Fibroblast of skin of abdomen (primary cell): ENCODE measurements at regions not wholly inside any gene's neighbourhood (a gene's known extent, or its start where the extent isn't known, plus 50 kb on each side); places are given as distances from the start of the nearest gene placed in this dataset.
"Not testable (repeated sequence)": the region's sequence is repeated elsewhere in the genome, so short reads cannot be mapped to it uniquely, and the experiment has no call there.

Experiments
- DNase-seq: peaks from one replicate; pipeline ENCODE4 v3.0.0-alpha.2; 2013

DNA sequence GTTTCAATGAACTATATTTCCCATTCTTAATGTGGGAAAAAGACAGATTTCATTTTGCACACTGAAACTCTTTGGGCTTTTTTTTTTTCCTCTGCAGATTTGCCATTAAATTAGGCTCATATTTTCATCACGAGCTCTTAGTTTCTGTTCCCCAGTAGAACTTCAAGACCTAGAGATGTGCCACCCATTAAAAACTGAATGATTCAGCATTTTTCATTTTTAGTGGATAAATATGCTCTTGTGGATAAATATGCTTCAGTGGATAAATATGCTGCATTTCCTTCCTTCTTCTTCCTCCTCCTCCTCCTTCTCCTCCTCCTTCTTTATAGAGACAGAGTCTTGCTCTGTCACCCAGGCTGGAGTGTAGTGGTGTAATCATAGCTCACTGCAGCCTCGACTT, 322.4 kb upstream of the PRKX start:
- no peak for DNase-seq

- no peak for DNase-seq
Measured at GRCh38 chrX:4028151-4028550, 314.7 kb upstream of the PRKX start.

GRCh38 chrX:4005281-4005680, 291.8 kb upstream of the PRKX start:
- DNase-seq: no peak

DNA sequence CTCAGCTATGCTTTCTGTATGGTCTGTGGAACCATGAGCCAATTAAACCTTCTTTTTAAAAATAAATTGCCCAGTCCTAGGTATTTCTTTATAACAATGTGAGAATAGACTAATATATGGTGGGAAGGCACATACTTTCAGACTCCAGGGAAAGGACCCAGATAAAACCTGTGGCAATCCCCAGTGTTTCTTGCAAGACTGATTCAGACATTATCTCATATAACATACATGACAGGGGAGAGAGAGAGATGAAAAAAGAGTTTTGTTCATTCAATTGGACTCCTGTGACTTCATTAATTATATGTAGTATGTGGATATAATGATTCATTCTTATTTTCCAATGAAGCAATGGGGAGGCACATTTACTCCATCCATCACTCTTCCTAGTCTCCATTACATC, 291.4 kb upstream of the PRKX start:
- DNase-seq: no peak

GRCh38 chrX:3994315-3994714, 280.9 kb upstream of the PRKX start:
- DNase-seq: no peak

DNA sequence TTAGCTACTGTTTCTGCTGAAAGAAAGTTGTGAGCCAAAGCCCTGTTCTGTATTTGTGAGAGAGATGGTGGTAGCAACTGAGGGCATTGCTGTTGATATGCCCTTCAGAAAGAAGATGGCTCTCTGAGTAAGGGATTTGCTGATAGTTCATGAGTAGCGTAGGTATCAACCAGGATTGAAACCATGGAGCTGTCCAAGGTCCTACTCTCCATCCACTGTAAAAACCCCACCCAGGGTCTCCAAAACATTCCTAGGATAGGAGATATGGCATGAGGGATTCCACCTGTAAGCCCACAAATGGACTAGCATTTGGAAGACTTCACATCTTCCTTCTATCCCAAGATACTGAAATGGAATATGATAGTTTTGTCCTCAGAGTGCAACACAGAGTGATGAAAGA, 277.1 kb upstream of the PRKX start:
- DNase-seq: no peak

DNA sequence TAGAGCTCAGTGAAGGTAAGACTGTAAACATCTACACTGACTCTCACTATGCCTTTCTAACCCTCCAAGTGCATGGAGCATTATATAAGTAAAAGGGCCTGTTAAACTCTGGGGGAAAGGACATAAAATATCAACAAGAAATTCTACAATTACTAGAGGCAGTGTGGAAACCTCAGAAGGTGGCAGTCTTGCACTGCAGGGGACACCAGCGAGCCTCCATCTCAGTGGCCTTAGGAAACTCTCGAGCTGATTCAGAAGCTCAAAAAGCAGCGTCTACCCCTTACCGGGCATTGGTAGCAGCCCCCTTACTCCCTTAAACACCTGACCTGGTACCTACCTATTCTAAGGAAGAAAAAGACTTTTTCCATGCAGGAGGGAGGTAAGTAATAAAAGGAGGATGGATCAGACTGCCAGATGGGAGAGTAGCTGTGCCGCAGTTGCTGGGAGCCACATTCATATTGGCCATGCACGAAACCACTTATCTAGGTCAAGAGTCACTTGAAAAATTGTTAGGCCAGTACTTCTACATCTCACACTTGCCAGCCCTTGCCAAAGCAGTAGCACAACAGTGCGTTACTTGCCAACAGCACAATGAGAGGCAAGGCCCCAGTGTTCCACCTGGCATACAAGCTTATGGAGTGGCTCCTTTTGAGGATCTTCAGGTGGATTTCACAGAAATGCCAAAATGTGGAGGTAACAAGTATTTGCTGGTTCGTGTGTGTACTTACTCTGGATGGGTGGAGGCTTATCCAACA, 258.8 kb upstream of the PRKX start:
- not testable (repeated sequence) for DNase-seq

- DNase-seq: no peak
Measured at GRCh38 chrX:3968749-3969148, 255.3 kb upstream of the PRKX start.

- DNase-seq: no peak
Measured at GRCh38 chrX:3963980-3964379, 250.5 kb upstream of the PRKX start.

- peak; percentile 1 for DNase-seq
Measured at GRCh38 chrX:3962511-3963311, 249.3 kb upstream of the PRKX start.

- DNase-seq: no peak
Measured at GRCh38 chrX:3960952-3961351, 247.5 kb upstream of the PRKX start.

GRCh38 chrX:3951859-3952258, 238.4 kb upstream of the PRKX start:
- DNase-seq: no peak

GRCh38 chrX:3950373-3950772, 236.9 kb upstream of the PRKX start:
- DNase-seq: no peak

DNA sequence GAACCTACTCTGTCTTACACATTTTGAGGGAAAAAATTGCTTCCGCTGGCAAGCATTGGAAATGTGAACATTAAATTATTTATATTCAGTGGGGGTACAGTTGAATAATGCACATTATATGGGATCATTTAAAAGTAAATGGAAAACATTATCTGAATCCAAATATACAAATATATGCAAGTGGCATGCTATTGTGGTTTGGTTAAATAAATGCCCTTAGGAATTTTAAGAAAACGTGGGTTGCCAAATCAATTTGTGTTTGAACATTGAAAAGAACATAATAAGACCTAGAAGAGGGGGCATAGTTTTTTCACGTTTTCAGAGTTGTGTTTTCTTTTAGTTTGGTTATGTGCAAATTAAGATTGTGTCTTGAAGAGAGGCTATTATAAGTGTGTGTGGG, 230.5 kb upstream of the PRKX start:
- no peak for DNase-seq

DNA sequence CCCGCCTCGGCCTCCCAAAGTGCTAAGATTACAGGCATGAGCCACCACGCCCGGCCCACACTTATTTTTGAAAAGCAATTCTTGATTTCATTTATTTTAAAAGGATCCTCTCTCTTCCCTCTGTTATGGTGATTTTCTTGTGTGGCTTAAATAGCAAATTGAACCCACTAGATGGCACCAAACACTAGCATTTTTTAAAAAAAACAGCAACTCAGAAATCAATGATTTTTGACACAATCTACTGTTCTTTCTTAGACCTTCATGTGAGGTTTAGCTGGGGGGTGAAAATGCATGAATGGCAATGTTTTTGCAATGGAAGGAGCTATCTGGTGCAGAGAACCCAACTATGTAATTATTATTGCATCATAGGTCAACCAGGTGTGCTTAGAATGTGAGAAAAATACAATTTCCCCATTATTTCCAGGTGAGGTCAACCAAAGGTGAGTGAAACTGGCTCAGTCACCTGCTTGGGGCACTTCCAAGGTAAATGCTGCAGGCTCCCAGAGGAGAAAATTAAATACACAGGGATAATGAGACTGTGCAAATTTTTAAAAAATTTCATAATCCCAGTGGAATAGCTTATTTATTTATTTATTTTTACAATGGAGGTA, 226.7 kb upstream of the PRKX start:
- peak; percentile 1 for DNase-seq

GRCh38 chrX:3938587-3938986, 225.1 kb upstream of the PRKX start:
- DNase-seq: no peak

GRCh38 chrX:3935196-3935595, 221.7 kb upstream of the PRKX start:
- DNase-seq: not testable (repeated sequence)

- not testable (repeated sequence) for DNase-seq
Measured at GRCh38 chrX:3920424-3921017, 207.1 kb upstream of the PRKX start.

DNA sequence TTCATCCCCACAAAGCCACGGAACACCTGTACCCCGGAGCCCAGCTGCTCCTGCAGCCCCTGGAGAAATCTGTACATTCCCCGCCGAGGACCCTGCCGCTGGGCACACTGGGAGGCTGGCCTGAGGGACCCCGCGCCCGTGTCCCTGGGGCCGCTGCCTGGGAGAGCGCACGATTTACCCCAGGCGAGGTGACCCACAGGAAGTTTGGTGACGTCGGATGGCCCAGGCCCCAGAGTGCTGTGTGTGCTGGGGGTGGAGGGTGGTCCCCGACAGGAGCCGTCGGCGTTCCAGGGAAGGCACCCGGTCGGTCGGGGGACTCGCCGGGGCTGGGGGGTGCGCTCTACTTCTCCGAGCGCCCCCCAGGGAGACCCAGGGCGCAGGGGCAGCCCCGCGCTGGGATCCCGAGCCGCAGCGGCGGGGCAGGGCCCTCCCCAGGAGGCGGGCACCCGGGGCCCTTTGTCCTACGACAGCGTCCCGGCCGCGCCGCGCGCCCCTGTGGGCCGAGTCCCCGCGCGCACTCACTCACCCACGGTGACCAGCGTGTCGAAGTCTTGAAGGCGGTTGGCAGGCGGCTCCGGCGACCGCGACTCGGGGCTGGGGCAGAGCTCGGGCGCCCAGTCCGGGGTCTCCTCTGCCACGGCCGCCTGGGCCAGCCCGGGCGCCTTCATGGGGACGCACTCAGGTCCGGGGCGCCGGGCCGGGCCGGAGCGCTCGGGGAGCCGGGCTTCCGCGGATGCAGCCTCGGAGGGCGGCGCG, 206.4 kb upstream of the PRKX start:
- DNase-seq: not testable (repeated sequence)

DNA sequence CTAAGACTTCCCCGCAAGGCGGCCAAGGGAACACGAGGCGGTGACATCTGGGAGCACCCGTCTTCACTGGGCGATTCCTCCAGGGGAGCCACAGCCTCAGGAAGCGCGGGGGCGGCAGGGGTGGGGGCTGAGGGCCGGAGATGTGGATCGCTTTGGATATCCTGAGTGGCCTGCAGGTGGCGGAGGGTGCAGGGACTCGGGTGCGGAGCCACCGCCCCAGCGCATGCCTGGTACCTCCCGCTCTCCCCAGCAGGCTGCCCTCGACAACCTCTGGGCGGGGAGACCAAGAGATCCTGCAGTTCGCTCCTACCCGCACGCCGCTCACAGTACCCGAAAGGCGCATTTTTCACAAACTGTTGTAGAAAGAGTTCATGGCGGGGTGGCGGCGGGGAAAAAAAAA, 201.4 kb upstream of the PRKX start:
- DNase-seq: not testable (repeated sequence)

- not testable (repeated sequence) for DNase-seq
Measured at GRCh38 chrX:3914059-3914458, 200.6 kb upstream of the PRKX start.

GRCh38 chrX:3911012-3911411, 197.6 kb upstream of the PRKX start:
- not testable (repeated sequence) for DNase-seq
